Stimulated activated naive CD4-positive, alpha-beta T cell (primary cell): ENCODE measurements at regions not wholly inside any gene's neighbourhood (a gene's known extent, or its start where the extent isn't known, plus 50 kb on each side); places are given as distances from the start of the nearest gene placed in this dataset.
"Not testable (repeated sequence)": the region's sequence is repeated elsewhere in the genome, so short reads cannot be mapped to it uniquely, and the experiment has no call there.

ENCODE experiments used
- DNase-seq, 6 experiments: peaks; one replicate each; lab custom pipeline; 2025; lab: John Stamatoyannopoulos, UW

GRCh38 chr4:107468156-107468555 lies 251.9 kb downstream of the PAPSS1 start:
- DNase-seq: no peak

GRCh38 chr4:107467461-107467860 lies 252.6 kb downstream of the PAPSS1 start:
- DNase-seq: no peak

GRCh38 chr4:107458194-107458593 lies 261.8 kb downstream of the PAPSS1 start:
- DNase-seq: no peak

GRCh38 chr4:107453987-107454386 lies 266.0 kb downstream of the PAPSS1 start:
- no peak for DNase-seq

- no peak for DNase-seq
Observed at GRCh38 chr4:107452717-107453630, 267.1 kb downstream of the PAPSS1 start.

GRCh38 chr4:107449611-107450369 lies 270.2 kb downstream of the PAPSS1 start:
- no peak for DNase-seq

- no peak for DNase-seq
Observed at GRCh38 chr4:107442538-107443111, 277.4 kb downstream of the PAPSS1 start.

- DNase-seq: no peak
Observed at GRCh38 chr4:107439401-107439800, 280.6 kb downstream of the PAPSS1 start.

GRCh38 chr4:107436471-107436870 lies 283.6 kb downstream of the PAPSS1 start:
- DNase-seq: not testable (repeated sequence)

GRCh38 chr4:107432451-107432850 lies 287.6 kb downstream of the PAPSS1 start:
- DNase-seq: no peak

GRCh38 chr4:107423677-107424405 lies 296.2 kb downstream of the PAPSS1 start:
- no peak for DNase-seq

GRCh38 chr4:107419536-107419935 lies 300.5 kb downstream of the PAPSS1 start:
- not testable (repeated sequence) for DNase-seq

GRCh38 chr4:107419052-107419451 lies 301.0 kb downstream of the PAPSS1 start:
- no peak for DNase-seq

- DNase-seq: not testable (repeated sequence)
Observed at GRCh38 chr4:107415490-107415889, 304.5 kb downstream of the PAPSS1 start.

GRCh38 chr4:107409872-107410271 lies 310.2 kb downstream of the PAPSS1 start:
- DNase-seq: peak in 1 of 6 experiments; percentile 0

- DNase-seq: no peak
Observed at GRCh38 chr4:107408968-107409367, 311.1 kb downstream of the PAPSS1 start.

GRCh38 chr4:107404591-107405300 lies 315.3 kb downstream of the PAPSS1 start:
- DNase-seq: no peak

- no peak for DNase-seq
Observed at GRCh38 chr4:107402291-107402690, 317.7 kb downstream of the PAPSS1 start.

GRCh38 chr4:107392951-107393350 lies 327.1 kb downstream of the PAPSS1 start:
- no peak for DNase-seq

- no peak for DNase-seq
Observed at GRCh38 chr4:107392380-107392779, 327.7 kb downstream of the PAPSS1 start.

- DNase-seq: no peak
Observed at GRCh38 chr4:107391630-107392028, 328.4 kb downstream of the PAPSS1 start.
